Neuronal stem cell (in vitro differentiated cells): ENCODE measurements at regions not wholly inside any gene's neighbourhood (a gene's known extent, or its start where the extent isn't known, plus 50 kb on each side); places are given as distances from the start of the nearest gene placed in this dataset.

ENCODE experiments used
- DNase-seq: peaks from one replicate; pipeline ENCODE4 v3.0.0-alpha.2; 2013; ENCODE audit warnings: low spot score
- H2AFZ ChIP-seq: one replicate; pipeline ENCODE4 v1.6.1; 2013; ENCODE audit warnings: mild to moderate bottlenecking, low read length, inconsistent platforms
- H2AK5ac ChIP-seq: 2 replicates; pipeline ENCODE4 v1.6.1; 2013; ENCODE audit warnings: low read depth, mild to moderate bottlenecking, inconsistent platforms, low read length, moderate library complexity, mixed read lengths
- H2BK120ac ChIP-seq: 2 replicates; pipeline ENCODE4 v1.6.1; 2013; ENCODE audit warnings: low read depth, mild to moderate bottlenecking, inconsistent platforms, low read length, moderate library complexity, mixed read lengths
- H2BK12ac ChIP-seq: one replicate; pipeline ENCODE4 v1.6.1; 2013; ENCODE audit warnings: low read length, inconsistent platforms
- H2BK15ac ChIP-seq: 2 replicates; pipeline ENCODE4 v1.6.1; 2013; ENCODE audit warnings: mild to moderate bottlenecking, low read length, inconsistent platforms, mixed read lengths
- H2BK5ac ChIP-seq: one replicate; pipeline ENCODE4 v1.6.1; 2013; ENCODE audit warnings: inconsistent platforms, mild to moderate bottlenecking, low read length, moderate library complexity
- H3K14ac ChIP-seq: one replicate; pipeline ENCODE4 v1.6.1; 2013; ENCODE audit warnings: low read length, inconsistent platforms
- H3K18ac ChIP-seq: 2 replicates; pipeline ENCODE4 v1.6.1; 2013; ENCODE audit warnings: low read length, inconsistent platforms
- H3K23ac ChIP-seq: 2 replicates; pipeline ENCODE4 v1.6.1; 2013; ENCODE audit warnings: low read depth, mild to moderate bottlenecking, mixed read lengths, low read length, inconsistent platforms; ENCODE audit not compliant: poor library complexity
- H3K27ac ChIP-seq: replicated peaks from 3 replicates; pipeline ENCODE4 v1.5.1; 2013; ENCODE audit warnings: low read length, inconsistent platforms
- H3K27me3 ChIP-seq, 3 experiments: 2 replicates each; pipeline ENCODE4 v1.6.1; 2013; ENCODE audit warnings: low read length in 3 of 3, mild to moderate bottlenecking in 2 of 3, inconsistent platforms in 1 of 3, low read depth in 1 of 3, mixed read lengths in 1 of 3, moderate library complexity in 1 of 3; ENCODE audit not compliant: control insufficient read depth in 3 of 3, insufficient read depth in 3 of 3
- H3K36me3 ChIP-seq, 2 donors: replicated peaks in 1 of 2; 2 replicates each; pipeline ENCODE4 v1.6.1; 2013; ENCODE audit warnings: low read length in 2 of 2; ENCODE audit not compliant: control insufficient read depth in 2 of 2, insufficient read depth in 2 of 2
- H3K4ac ChIP-seq: 2 replicates; pipeline ENCODE4 v1.6.1; 2013; ENCODE audit warnings: inconsistent platforms, mild to moderate bottlenecking, low read length, moderate library complexity
- H3K4me1 ChIP-seq, 2 donors: 1 replicate in 1 of 2; 2 replicates in 1 of 2; pipeline ENCODE4 v1.6.1; 2013; ENCODE audit warnings: low read length in 2 of 2, low read depth in 1 of 2; ENCODE audit not compliant: control insufficient read depth in 2 of 2, insufficient read depth in 1 of 2
- H3K4me2 ChIP-seq: one replicate; pipeline ENCODE4 v1.6.1; 2013; ENCODE audit warnings: mild to moderate bottlenecking, low read length, inconsistent platforms; ENCODE audit not compliant: insufficient read depth, poor library complexity, severe bottlenecking
- H3K4me3 ChIP-seq, 2 donors: 2 replicates each; pipeline ENCODE4 v1.5.1; 2013; ENCODE audit warnings: low read length in 2 of 2, mild to moderate bottlenecking in 2 of 2, inconsistent platforms in 1 of 2, moderate library complexity in 1 of 2
- H3K79me1 ChIP-seq: one replicate; pipeline ENCODE4 v1.6.1; 2013; ENCODE audit warnings: low read depth, mild to moderate bottlenecking, inconsistent platforms, low read length, moderate library complexity
- H3K9ac ChIP-seq: one replicate; pipeline ENCODE4 v1.6.1; 2013; ENCODE audit warnings: mild to moderate bottlenecking, low read depth, low read length, inconsistent platforms; ENCODE audit not compliant: poor library complexity
- H3K9me3 ChIP-seq, 2 donors: replicated peaks in 1 of 2; 2 replicates each; pipeline versions ENCODE3 to v1.6.1; 2013; ENCODE audit warnings: low read length in 2 of 2, mild to moderate bottlenecking in 2 of 2, inconsistent platforms in 1 of 2, low read depth in 1 of 2, mixed read lengths in 1 of 2, moderate library complexity in 1 of 2; ENCODE audit not compliant: control insufficient read depth in 2 of 2, insufficient read depth in 1 of 2
- H4K8ac ChIP-seq: one replicate; pipeline ENCODE4 v1.6.1; 2013; ENCODE audit warnings: low read depth, mild to moderate bottlenecking, inconsistent platforms, low read length, moderate library complexity
- H4K91ac ChIP-seq: one replicate; pipeline ENCODE4 v1.6.1; 2013; ENCODE audit warnings: low read length, low read depth, mild to moderate bottlenecking, inconsistent platforms; ENCODE audit not compliant: poor library complexity
- WGBS, 2 donors: extraction: QIAGEN DNeasy Blood & Tissue Kit; methylation state at CpG; one replicate each; pipeline ENCODE4 v1.1.7; 2013; ENCODE audit warnings: missing lambda C conversion rate in 2 of 2, mixed read lengths in 1 of 2; ENCODE audit not compliant: insufficient read length in 2 of 2, insufficient replicate concordance in 1 of 2; ENCODE audit errors: extremely low coverage in 2 of 2; 5-methylcytosine and 5-hydroxymethylcytosine counted together

GRCh38 chr5:97726106-97726505, 543.1 kb upstream of the RIOK2 start:
- no peak overlapping the region for H3K4ac ChIP-seq
- no peak overlapping the region for H2BK120ac ChIP-seq
- peaks cover 0 to 2% of the 10 kb centered on the region in 2 donors for H3K36me3 ChIP-seq
- peaks cover 2% of the 10 kb centered on the region for H3K79me1 ChIP-seq
- no peak overlapping the region for H2BK15ac ChIP-seq
- H3K27ac ChIP-seq = no peak overlapping the region
- no peak overlapping the region for H4K91ac ChIP-seq
- H3K4me1 ChIP-seq = no peaks in the 10 kb centered on the region
- H3K27me3 ChIP-seq = no peaks in the 10 kb centered on the region
- no peak overlapping the region for H3K4me2 ChIP-seq
- no peak overlapping the region for H2BK5ac ChIP-seq
- no peak overlapping the region for H2AK5ac ChIP-seq
- no peak overlapping the region for H2BK12ac ChIP-seq
- H2AFZ ChIP-seq = no peak overlapping the region
- H3K18ac ChIP-seq = no peak overlapping the region
- H3K9me3 ChIP-seq = peaks cover 3 to 4% of the 10 kb centered on the region in 2 donors
- DNase-seq = no peak
- no peak overlapping the region for H3K14ac ChIP-seq
- no peak overlapping the region for H3K4me3 ChIP-seq
- no peak overlapping the region for H4K8ac ChIP-seq
- no peak overlapping the region for H3K9ac ChIP-seq
- no CpG with 5 or more reads among the region's 1 CpG for WGBS, 2 donors
- H3K23ac ChIP-seq = no peak overlapping the region

GRCh38 chr5:97728920-97729319, 545.9 kb upstream of the RIOK2 start:
- no peak overlapping the region for H3K4ac ChIP-seq
- no peaks in the 10 kb centered on the region for H3K79me1 ChIP-seq
- H2BK15ac ChIP-seq = no peak overlapping the region
- H3K36me3 ChIP-seq = no peaks in the 10 kb centered on the region
- no peak overlapping the region for H3K18ac ChIP-seq
- no peak overlapping the region for H3K23ac ChIP-seq
- no peak overlapping the region for H3K4me3 ChIP-seq
- no peak overlapping the region for H2BK120ac ChIP-seq
- no peak overlapping the region for H2BK5ac ChIP-seq
- no peak overlapping the region for H2AFZ ChIP-seq
- no peak overlapping the region for H3K4me2 ChIP-seq
- H2AK5ac ChIP-seq = no peak overlapping the region
- DNase-seq = no peak
- WGBS, 2 donors = no CpG with 5 or more reads among the region's 7 CpGs
- no peak overlapping the region for H4K8ac ChIP-seq
- H3K4me1 ChIP-seq = no peaks in the 10 kb centered on the region
- no peaks in the 10 kb centered on the region for H3K9me3 ChIP-seq
- H3K27ac ChIP-seq = no peak overlapping the region
- no peak overlapping the region for H3K14ac ChIP-seq
- no peak overlapping the region for H2BK12ac ChIP-seq
- H3K9ac ChIP-seq = no peak overlapping the region
- H3K27me3 ChIP-seq = no peaks in the 10 kb centered on the region
- H4K91ac ChIP-seq = no peak overlapping the region

GRCh38 chr5:97729938-97730337, 546.9 kb upstream of the RIOK2 start:
- Histone ChIP-seq H2BK120ac (no peak overlapping the region), H3K36me3 (no peaks in the 10 kb centered on the region), H3K9ac (no peak overlapping the region), H3K79me1 (no peaks in the 10 kb centered on the region), H4K91ac (no peak overlapping the region), H3K18ac (no peak overlapping the region), H3K27me3 (no peaks in the 10 kb centered on the region), H3K4ac (no peak overlapping the region), H3K9me3 (no peaks in the 10 kb centered on the region), H3K4me1 (no peaks in the 10 kb centered on the region), H2BK5ac (no peak overlapping the region), H2AK5ac (no peak overlapping the region), H4K8ac (no peak overlapping the region), H3K23ac (no peak overlapping the region), H3K4me2 (no peak overlapping the region), H2AFZ (no peak overlapping the region), H2BK15ac (no peak overlapping the region), H3K4me3 (no peak overlapping the region), H3K27ac (no peak overlapping the region), H2BK12ac (no peak overlapping the region), H3K14ac (no peak overlapping the region)
- no peak for DNase-seq

GRCh38 chr5:97735209-97735608, 552.2 kb upstream of the RIOK2 start:
- H3K23ac ChIP-seq = no peak overlapping the region
- H2BK15ac ChIP-seq = no peak overlapping the region
- no peak for DNase-seq
- no peak overlapping the region for H3K4me3 ChIP-seq
- H3K9me3 ChIP-seq = no peaks in the 10 kb centered on the region
- no peaks in the 10 kb centered on the region for H3K36me3 ChIP-seq
- no peak overlapping the region for H3K27ac ChIP-seq
- H3K79me1 ChIP-seq = no peaks in the 10 kb centered on the region
- H2BK120ac ChIP-seq = no peak overlapping the region
- no peak overlapping the region for H2BK12ac ChIP-seq
- no peak overlapping the region for H4K8ac ChIP-seq
- no peak overlapping the region for H2AFZ ChIP-seq
- no peaks in the 10 kb centered on the region for H3K27me3 ChIP-seq
- H3K18ac ChIP-seq = no peak overlapping the region
- no peak overlapping the region for H3K4ac ChIP-seq
- H2AK5ac ChIP-seq = no peak overlapping the region
- no peaks in the 10 kb centered on the region for H3K4me1 ChIP-seq
- H4K91ac ChIP-seq = no peak overlapping the region
- no peak overlapping the region for H3K9ac ChIP-seq
- WGBS, 2 donors = no CpG with 5 or more reads among the region's 3 CpGs
- H2BK5ac ChIP-seq = no peak overlapping the region
- H3K14ac ChIP-seq = no peak overlapping the region
- no peak overlapping the region for H3K4me2 ChIP-seq
